Loucy (cell line): ENCODE measurements at regions not wholly inside any gene's neighbourhood (a gene's known extent, or its start where the extent isn't known, plus 50 kb on each side); places are given as distances from the start of the nearest gene placed in this dataset.

ENCODE experiments used
- EZH2phosphoT487 ChIP-seq: fragments of 200-600 bp; IDR thresholded peaks from 2 replicates; pipeline ENCODE4 v1.6.1; 2018; ENCODE audit warnings: antibody characterized with exemption, mild to moderate bottlenecking, moderate library complexity, borderline replicate concordance
- TF ChIP-seq, protein P1 (sequence below): fragments of 200-600 bp; sonication (generic); conservative IDR thresholded peaks from 2 replicates; pipeline ENCODE4 v1.5.1; 2014; ENCODE audit warnings: mild to moderate bottlenecking, antibody characterized with exemption, low read length

DNA sequence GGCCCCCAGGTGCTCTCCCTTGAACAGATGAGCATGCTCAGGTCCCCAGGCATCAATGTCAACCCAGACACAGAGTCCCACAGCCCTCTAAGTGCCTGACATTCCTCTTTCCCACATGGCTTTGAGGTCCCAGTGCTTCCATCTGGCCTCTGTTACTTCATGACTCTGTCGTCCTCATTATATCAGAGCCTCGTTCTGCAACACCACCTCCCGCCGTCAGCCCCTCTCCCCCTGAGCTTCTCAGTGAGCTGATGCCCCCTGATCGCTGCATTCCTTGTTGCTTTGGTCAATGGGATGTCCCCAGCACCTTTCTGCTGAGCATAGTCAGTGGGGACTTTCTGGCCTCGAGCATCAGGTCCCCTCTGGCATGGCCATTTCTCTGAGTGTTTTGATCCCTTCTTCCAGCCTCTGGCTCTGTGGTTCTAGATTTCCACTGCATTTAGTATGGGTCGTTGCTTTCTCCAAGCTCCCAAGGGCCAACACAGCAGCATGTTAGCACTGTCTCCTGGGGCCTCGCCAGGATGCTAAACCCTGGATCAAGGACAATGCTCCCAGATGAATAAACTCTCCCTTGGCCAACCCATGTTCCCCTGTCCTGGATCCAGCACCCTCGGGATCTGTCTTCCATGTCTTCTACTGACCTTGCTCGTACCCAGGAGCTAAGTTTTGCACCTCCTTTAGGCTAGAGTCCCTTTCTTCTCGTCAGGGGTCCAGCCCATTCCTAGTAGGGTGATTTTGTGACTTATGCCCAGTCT lies 143.2 kb upstream of the TWIST2 start:
- TF ChIP-seq, protein P1, sequence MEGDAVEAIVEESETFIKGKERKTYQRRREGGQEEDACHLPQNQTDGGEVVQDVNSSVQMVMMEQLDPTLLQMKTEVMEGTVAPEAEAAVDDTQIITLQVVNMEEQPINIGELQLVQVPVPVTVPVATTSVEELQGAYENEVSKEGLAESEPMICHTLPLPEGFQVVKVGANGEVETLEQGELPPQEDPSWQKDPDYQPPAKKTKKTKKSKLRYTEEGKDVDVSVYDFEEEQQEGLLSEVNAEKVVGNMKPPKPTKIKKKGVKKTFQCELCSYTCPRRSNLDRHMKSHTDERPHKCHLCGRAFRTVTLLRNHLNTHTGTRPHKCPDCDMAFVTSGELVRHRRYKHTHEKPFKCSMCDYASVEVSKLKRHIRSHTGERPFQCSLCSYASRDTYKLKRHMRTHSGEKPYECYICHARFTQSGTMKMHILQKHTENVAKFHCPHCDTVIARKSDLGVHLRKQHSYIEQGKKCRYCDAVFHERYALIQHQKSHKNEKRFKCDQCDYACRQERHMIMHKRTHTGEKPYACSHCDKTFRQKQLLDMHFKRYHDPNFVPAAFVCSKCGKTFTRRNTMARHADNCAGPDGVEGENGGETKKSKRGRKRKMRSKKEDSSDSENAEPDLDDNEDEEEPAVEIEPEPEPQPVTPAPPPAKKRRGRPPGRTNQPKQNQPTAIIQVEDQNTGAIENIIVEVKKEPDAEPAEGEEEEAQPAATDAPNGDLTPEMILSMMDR = no peak
- TF ChIP-seq EZH2phosphoT487 = no peak
